Activated CD8-positive, alpha-beta memory T cell treated with anti-CD3 and anti-CD28 coated beads for 1 hour (primary cell): ENCODE measurements at regions not wholly inside any gene's neighbourhood (a gene's known extent, or its start where the extent isn't known, plus 50 kb on each side); places are given as distances from the start of the nearest gene placed in this dataset.

Source experiments
- DNase-seq, 2 donors: peaks; one replicate each; pipeline ENCODE4 v3.0.0-alpha.2; 2020; ENCODE audit warnings: low read depth in 1 of 2; ENCODE audit errors: extremely low read depth in 1 of 2

GRCh38 chr2:60003076-60003475 lies 550.4 kb downstream of the BCL11A start:
- DNase-seq, result no peak

- DNase-seq, result no peak
Measured at GRCh38 chr2:60002183-60002867, 551.1 kb downstream of the BCL11A start.

GRCh38 chr2:60000686-60001085 lies 552.8 kb downstream of the BCL11A start:
- DNase-seq, result no peak

- DNase-seq, result no peak
Measured at GRCh38 chr2:59998324-59998723, 555.1 kb downstream of the BCL11A start.

GRCh38 chr2:59997371-59997770 lies 556.1 kb downstream of the BCL11A start:
- DNase-seq, result no peak

GRCh38 chr2:59996855-59997254 lies 556.6 kb downstream of the BCL11A start:
- no peak for DNase-seq

- no peak for DNase-seq
Measured at GRCh38 chr2:59993726-59994125, 559.7 kb downstream of the BCL11A start.

- DNase-seq, result no peak
Measured at GRCh38 chr2:59988341-59988740, 565.1 kb downstream of the BCL11A start.

- no peak for DNase-seq
Measured at GRCh38 chr2:59986511-59986910, 566.9 kb downstream of the BCL11A start.

GRCh38 chr2:59985923-59986322 lies 567.5 kb downstream of the BCL11A start:
- DNase-seq, result no peak

GRCh38 chr2:59974051-59974766 lies 579.2 kb downstream of the BCL11A start:
- DNase-seq, result no peak

GRCh38 chr2:59969161-59969560 lies 584.3 kb downstream of the BCL11A start:
- DNase-seq, result no peak

GRCh38 chr2:59968441-59968840 lies 585.0 kb downstream of the BCL11A start:
- DNase-seq, result no peak

- no peak for DNase-seq
Measured at GRCh38 chr2:59967691-59968090, 585.8 kb downstream of the BCL11A start.

- DNase-seq, result no peak
Measured at GRCh38 chr2:59963157-59963556, 590.3 kb downstream of the BCL11A start.

- DNase-seq, result no peak
Measured at GRCh38 chr2:59961746-59962145, 591.7 kb downstream of the BCL11A start.

- DNase-seq, result no peak
Measured at GRCh38 chr2:59959944-59960343, 593.5 kb downstream of the BCL11A start.

- no peak for DNase-seq
Measured at GRCh38 chr2:59957504-59957903, 596.0 kb downstream of the BCL11A start.

- no peak for DNase-seq
Measured at GRCh38 chr2:59956981-59957380, 596.5 kb downstream of the BCL11A start.

GRCh38 chr2:59947917-59948541 lies 605.4 kb downstream of the BCL11A start:
- DNase-seq, result no peak

- no peak for DNase-seq
Measured at GRCh38 chr2:59947209-59947608, 606.2 kb downstream of the BCL11A start.

- no peak for DNase-seq
Measured at GRCh38 chr2:59939236-59939635, 614.2 kb downstream of the BCL11A start.
